ENCODE measurements at regions not wholly inside any gene's neighbourhood (a gene's known extent, or its start where the extent isn't known, plus 50 kb on each side); places are given as distances from the start of the nearest gene placed in this dataset.
"Not testable (repeated sequence)": the region's sequence is repeated elsewhere in the genome, so short reads cannot be mapped to it uniquely, and the experiment has no call there.

DNA sequence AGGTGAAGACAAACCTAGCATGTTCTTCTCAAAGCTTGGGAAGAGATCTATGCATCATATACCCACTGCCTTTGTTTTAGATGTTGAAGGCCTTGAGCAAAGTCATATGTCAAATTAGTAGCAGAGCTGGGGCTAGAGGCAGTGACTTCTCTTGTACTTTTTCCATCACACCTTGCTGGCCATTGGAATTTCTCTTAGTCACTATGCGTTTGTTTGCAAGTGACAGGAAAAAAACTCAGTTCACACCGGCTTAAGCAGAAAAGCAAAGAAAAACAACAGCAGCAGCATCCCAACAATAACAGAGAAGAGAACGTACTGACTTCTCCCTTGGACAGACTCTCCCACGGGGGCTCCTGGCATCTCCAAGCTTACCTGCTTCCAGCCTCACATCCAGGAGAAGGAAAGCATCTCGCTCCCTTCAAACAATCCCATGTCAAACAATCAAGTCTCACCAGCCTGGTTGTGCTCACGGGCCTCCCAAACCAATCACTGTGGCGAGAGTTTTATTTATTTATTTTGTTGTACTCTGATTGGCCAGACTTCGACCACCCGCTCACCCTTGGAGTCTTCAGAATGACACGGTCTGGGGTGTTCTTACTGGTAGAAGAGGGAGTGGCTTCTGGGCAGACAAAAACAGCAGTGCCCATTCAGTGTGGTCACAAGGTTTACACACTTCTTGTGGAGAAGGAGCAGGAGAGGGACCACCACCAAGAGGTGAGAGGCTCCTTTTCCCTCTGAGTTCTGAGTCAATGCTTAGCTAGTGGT is 83.8 kb upstream of the STC2 start:
- DNase-seq = no peak

GRCh38 chr5:173410459-173411233 is 82.4 kb upstream of the STC2 start:
- no peak for DNase-seq

- no peak for DNase-seq
These were observed 80.7 kb upstream of the STC2 start for GRCh38 chr5:173408946-173409345.

GRCh38 chr5:173399851-173400250 is 71.6 kb upstream of the STC2 start:
- DNase-seq = no peak

GRCh38 chr5:173397516-173397915 is 69.3 kb upstream of the STC2 start:
- no peak for DNase-seq

DNA sequence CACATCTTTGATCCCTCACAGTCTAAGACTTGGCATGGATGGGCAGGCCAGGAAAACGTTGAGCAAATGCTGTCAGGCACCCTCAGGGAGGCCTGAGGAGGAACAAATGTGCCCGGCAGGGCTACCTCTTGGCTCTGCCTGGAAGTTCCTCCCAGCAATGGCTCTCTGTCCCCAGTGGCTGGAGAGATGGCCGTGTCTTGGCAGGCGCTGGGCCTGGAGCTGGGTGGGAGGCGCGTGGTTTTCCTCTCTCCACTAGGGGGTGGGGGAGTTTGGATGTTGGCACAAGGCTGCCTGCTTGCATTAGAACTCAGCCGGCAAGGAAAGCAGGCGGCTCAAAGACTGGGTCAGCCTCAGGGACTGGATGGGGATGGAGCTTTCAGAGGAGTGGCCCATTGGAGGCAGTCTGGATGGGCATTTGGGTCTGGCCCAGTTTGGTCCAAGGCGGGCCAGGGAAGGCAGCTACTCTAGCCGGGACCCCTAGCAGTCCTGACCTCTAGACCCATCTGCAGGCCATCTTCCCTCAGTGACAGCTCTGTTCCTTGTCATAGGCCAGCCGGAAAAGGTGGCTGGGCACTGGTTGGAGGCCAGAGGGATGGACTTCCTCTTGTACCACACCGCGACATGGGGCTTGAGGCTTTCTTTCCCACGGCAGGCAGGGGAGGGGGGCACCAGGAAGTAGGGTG is 68.2 kb upstream of the STC2 start:
- no peak for DNase-seq

DNA sequence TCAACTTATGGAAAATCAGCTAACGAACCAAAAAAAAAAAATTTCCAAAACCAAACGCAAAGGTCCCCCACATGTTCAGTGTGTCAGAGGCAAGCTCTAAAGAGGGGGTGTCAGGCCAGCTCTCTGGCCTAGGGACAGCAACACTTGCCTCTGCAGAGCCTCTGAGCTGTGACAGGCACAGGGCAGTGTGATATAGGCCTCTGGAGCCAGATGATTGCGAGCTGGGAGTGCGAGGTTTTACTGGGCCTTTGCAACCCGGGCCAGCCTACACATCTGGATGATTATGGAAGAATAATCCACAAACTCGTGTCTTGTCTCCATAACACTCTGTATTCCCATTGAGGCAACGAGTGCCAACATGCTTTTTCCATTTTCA is 67.7 kb upstream of the STC2 start:
- DNase-seq = no peak

GRCh38 chr5:173395257-173395932 is 67.2 kb upstream of the STC2 start:
- no peak for DNase-seq

- no peak for DNase-seq
These were observed 66.5 kb upstream of the STC2 start for GRCh38 chr5:173394701-173395100.

GRCh38 chr5:173392172-173392571 is 64.0 kb upstream of the STC2 start:
- DNase-seq = no peak

DNA sequence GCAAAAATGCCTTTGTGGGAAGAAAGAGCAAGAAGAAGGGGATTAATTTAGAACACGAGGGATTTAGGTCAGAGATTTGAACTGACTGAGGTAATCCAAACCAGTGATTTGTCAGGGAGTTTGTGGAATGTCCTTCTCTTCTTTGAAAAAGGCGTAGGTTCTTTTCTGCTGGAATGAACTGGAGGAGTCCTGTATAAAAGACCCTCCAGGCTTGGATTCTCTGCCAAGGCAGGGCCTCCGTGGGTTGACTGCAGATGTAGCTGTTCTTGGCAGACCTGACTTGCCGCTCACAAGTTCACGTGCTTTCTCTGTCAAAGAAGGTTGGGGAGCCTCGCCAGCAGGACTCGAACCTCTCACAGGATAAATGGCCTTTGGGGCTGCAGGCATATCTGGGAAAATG is 62.8 kb upstream of the STC2 start:
- DNase-seq = no peak

DNA sequence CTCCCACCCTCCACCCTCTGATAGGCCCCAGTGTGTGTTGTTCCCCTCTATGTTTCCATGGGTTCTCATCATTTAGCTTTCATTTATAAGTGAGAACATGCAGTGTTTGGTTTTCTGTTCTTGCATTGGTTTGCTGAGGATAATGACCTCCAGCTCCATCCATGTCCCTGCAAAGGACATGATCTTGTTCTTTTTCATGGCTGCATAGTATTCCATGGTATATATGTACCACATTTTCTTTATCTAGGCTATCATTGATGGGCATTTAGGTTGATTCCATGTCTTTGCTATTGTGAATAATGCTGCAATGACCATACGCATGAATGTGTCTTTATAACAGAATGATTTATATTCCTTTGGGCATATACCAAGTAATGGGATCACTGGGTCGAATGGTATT is 59.1 kb upstream of the STC2 start:
- DNase-seq = not testable (repeated sequence)

- DNase-seq = no peak
These were observed 57.7 kb upstream of the STC2 start for GRCh38 chr5:173385832-173386360.

GRCh38 chr5:173383711-173384110 is 55.5 kb upstream of the STC2 start:
- no peak for DNase-seq

- DNase-seq = no peak
These were observed 50.5 kb upstream of the STC2 start for GRCh38 chr5:173378727-173379126.
